Activated CD8-positive, alpha-beta T cell treated with anti-CD3 and anti-CD28 coated beads for 36 hours (primary cell): ENCODE measurements at regions not wholly inside any gene's neighbourhood (a gene's known extent, or its start where the extent isn't known, plus 50 kb on each side); places are given as distances from the start of the nearest gene placed in this dataset.
A peak's percentile ranks its signal among the peaks of the same experiment; 100 is the strongest.

Experiments
- ATAC-seq: fragments of 200-7000 bp; cut with Tn5 transposase; one replicate; pipeline ENCODE4 v1.10.0; 2021; ENCODE audit warnings: mild to moderate bottlenecking, moderate library complexity
- CTCF ChIA-PET: fragments of 350-600 bp; sonication (Branson Sonifier 250); formaldehyde crosslinking; loops from one replicate; lab custom pipeline; 2021; ENCODE audit warnings: antibody characterized with exemption; lab: Charles Lee
- POLR2A ChIA-PET: fragments of 350-600 bp; sonication (Branson Sonifier 250); formaldehyde crosslinking; loops from one replicate; lab custom pipeline; 2021; ENCODE audit warnings: antibody characterized with exemption; lab: Charles Lee
- DNase-seq: peaks from one replicate; pipeline ENCODE4 v3.0.0-alpha.2; 2020
- H3K27ac Mint-ChIP-seq: one replicate; pipeline ENCODE4 v1.8.0; 2021; ENCODE audit warnings: mild to moderate bottlenecking, mixed read lengths
- H3K27me3 Mint-ChIP-seq: one replicate; pipeline ENCODE4 v1.8.0; 2021; ENCODE audit warnings: mixed read lengths
- H3K36me3 Mint-ChIP-seq: one replicate; pipeline ENCODE4 v1.8.0; 2021; ENCODE audit warnings: low read depth, mixed read lengths
- H3K4me1 Mint-ChIP-seq: one replicate; pipeline ENCODE4 v1.8.0; 2021; ENCODE audit warnings: low read depth, mixed read lengths
- H3K4me3 Mint-ChIP-seq: one replicate; pipeline ENCODE4 v1.8.0; 2021; ENCODE audit warnings: mild to moderate bottlenecking, moderate library complexity, mixed read lengths
- H3K9me3 Mint-ChIP-seq: one replicate; pipeline ENCODE4 v1.8.0; 2021; ENCODE audit warnings: mixed read lengths
- CTCF ChIP-seq: fragments of 200-600 bp; IDR thresholded peaks from one replicate; pipeline ENCODE4 v1.8.0; 2022; ENCODE audit warnings: antibody characterized with exemption, mild to moderate bottlenecking
- intact Hi-C: fragments of 100-400 bp; cut with micrococcal nuclease; formaldehyde crosslinking; loops from one replicate; pipeline ENCODE4 v1.10.0; 2022

GRCh38 chr1:8211883-8212579 lies 105.9 kb upstream of the SLC45A1 start:
- peak overlapping the region; percentile 40 for H3K4me3 Mint-ChIP-seq
- intact Hi-C loops, result no loop called here
- ChIA-PET CTCF (no interaction called here), POLR2A (no interaction called here)
- DNase-seq (peak; percentile 41), ATAC-seq (peak; percentile 69)
- H3K27ac Mint-ChIP-seq, result peak overlapping the region; percentile 81
- peaks cover 26% of the 10 kb centered on the region for H3K4me1 Mint-ChIP-seq
- H3K27me3 Mint-ChIP-seq, result peaks cover 50% of the 10 kb centered on the region
- no peaks in the 10 kb centered on the region for H3K36me3 Mint-ChIP-seq
- H3K9me3 Mint-ChIP-seq, result no peaks in the 10 kb centered on the region
- no peak for TF ChIP-seq CTCF

- ChIA-PET CTCF (interaction anchor here (0.6 kb wide), 1 partner anchor 193 kb away, joined by 3 read pairs; no protein-coding TSS in a partner anchor), POLR2A (interaction anchor here (0.6 kb wide), 1 partner anchor 42 kb away, joined by 4 read pairs; no protein-coding TSS in a partner anchor)
- ATAC-seq (peak; percentile 59), DNase-seq (peak; percentile 13)
- H3K4me1 Mint-ChIP-seq, result peaks cover 24% of the 10 kb centered on the region
- peak overlapping the region; percentile 40 for H3K4me3 Mint-ChIP-seq
- peak overlapping the region; percentile 81 for H3K27ac Mint-ChIP-seq
- no peak for TF ChIP-seq CTCF
- no peaks in the 10 kb centered on the region for H3K9me3 Mint-ChIP-seq
- intact Hi-C loops, result no loop called here
- H3K36me3 Mint-ChIP-seq, result no peaks in the 10 kb centered on the region
- H3K27me3 Mint-ChIP-seq, result peaks cover 45% of the 10 kb centered on the region
Measured at GRCh38 chr1:8211251-8211882, 106.5 kb upstream of the SLC45A1 start.

GRCh38 chr1:8207202-8207601 lies 110.7 kb upstream of the SLC45A1 start:
- Mint-ChIP-seq H3K9me3 (no peaks in the 10 kb centered on the region), H3K4me3 (no peak overlapping the region), H3K27me3 (peaks cover 19% of the 10 kb centered on the region), H3K27ac (no peak overlapping the region), H3K36me3 (no peaks in the 10 kb centered on the region), H3K4me1 (peaks cover 11% of the 10 kb centered on the region)
- ATAC-seq (no peak), DNase-seq (no peak)
- no peak for TF ChIP-seq CTCF
- ChIA-PET CTCF (no interaction called here), POLR2A (interaction anchor here (0.7 kb wide), 1 partner anchor 227 kb away, joined by 3 read pairs; no protein-coding TSS in a partner anchor)
- intact Hi-C loops, result no loop called here

GRCh38 chr1:8206391-8206790 lies 111.5 kb upstream of the SLC45A1 start:
- TF ChIP-seq CTCF, result no peak
- Mint-ChIP-seq H3K4me3 (no peak overlapping the region), H3K4me1 (peaks cover 3% of the 10 kb centered on the region), H3K27ac (no peak overlapping the region), H3K9me3 (no peaks in the 10 kb centered on the region), H3K36me3 (no peaks in the 10 kb centered on the region), H3K27me3 (peaks cover 13% of the 10 kb centered on the region)
- ATAC-seq (no peak), DNase-seq (no peak)
- ChIA-PET POLR2A (no interaction called here), CTCF (no interaction called here)
- intact Hi-C loops, result no loop called here

- ATAC-seq (no peak), DNase-seq (no peak)
- no peak for TF ChIP-seq CTCF
- ChIA-PET CTCF (no interaction called here), POLR2A (no interaction called here)
- no peaks in the 10 kb centered on the region for H3K4me1 Mint-ChIP-seq
- intact Hi-C loops, result no loop called here
- H3K36me3 Mint-ChIP-seq, result no peaks in the 10 kb centered on the region
- no peaks in the 10 kb centered on the region for H3K9me3 Mint-ChIP-seq
- peaks cover 8% of the 10 kb centered on the region for H3K27me3 Mint-ChIP-seq
- no peak overlapping the region for H3K4me3 Mint-ChIP-seq
- no peak overlapping the region for H3K27ac Mint-ChIP-seq
Measured at GRCh38 chr1:8205771-8206170, 112.1 kb upstream of the SLC45A1 start.
